Neural progenitor cell (in vitro differentiated cells): ENCODE measurements at regions not wholly inside any gene's neighbourhood (a gene's known extent, or its start where the extent isn't known, plus 50 kb on each side); places are given as distances from the start of the nearest gene placed in this dataset.

ENCODE experiments used
- DNase-seq: peaks from one replicate; pipeline ENCODE4 v3.0.0-alpha.2; 2016; ENCODE audit warnings: low spot score
- H2AFZ ChIP-seq: fragments of 200-600 bp; sonication (generic); replicated peaks from 2 replicates; pipeline ENCODE4 v1.6.1; 2016; ENCODE audit warnings: antibody characterized with exemption
- H3F3A ChIP-seq: fragments of 200-600 bp; sonication (generic); 2 replicates; pipeline ENCODE4 v1.6.1; 2016; ENCODE audit warnings: antibody characterized with exemption, low read depth
- H3K27ac ChIP-seq: fragments of 200-600 bp; sonication (generic); 2 replicates; pipeline ENCODE4 v1.5.1; 2016; ENCODE audit warnings: mild to moderate bottlenecking
- H3K27me3 ChIP-seq: fragments of 200-600 bp; sonication (generic); 2 replicates; pipeline ENCODE4 v1.6.1; 2016; ENCODE audit warnings: mild to moderate bottlenecking, moderate library complexity
- H3K36me3 ChIP-seq: fragments of 200-600 bp; sonication (generic); 2 replicates; pipeline ENCODE4 v1.5.1; 2016
- H3K4me1 ChIP-seq: fragments of 200-600 bp; sonication (generic); 2 replicates; pipeline ENCODE4 v1.6.1; 2016; ENCODE audit warnings: mixed run types
- H3K4me2 ChIP-seq: fragments of 200-600 bp; sonication (generic); 2 replicates; pipeline ENCODE4 v1.6.1; 2016
- H3K4me3 ChIP-seq: fragments of 200-600 bp; sonication (generic); 2 replicates; pipeline ENCODE4 v1.5.1; 2016
- H3K79me2 ChIP-seq: fragments of 200-600 bp; sonication (generic); 2 replicates; pipeline ENCODE4 v1.6.1; 2016; ENCODE audit warnings: low read depth
- H3K9ac ChIP-seq: fragments of 200-600 bp; sonication (generic); 2 replicates; pipeline ENCODE4 v1.6.1; 2016
- H3K9me3 ChIP-seq: fragments of 200-600 bp; sonication (generic); 2 replicates; pipeline ENCODE4 v1.5.1; 2016; ENCODE audit warnings: low read depth
- H4K20me1 ChIP-seq: fragments of 200-600 bp; sonication (generic); 2 replicates; pipeline ENCODE4 v1.6.1; 2016; ENCODE audit warnings: low read depth
- H3K27ac Mint-ChIP-seq: 3 replicates; pipeline ENCODE4 v1.8.0; 2021; ENCODE audit warnings: mixed read lengths
- H3K27me3 Mint-ChIP-seq: 2 replicates; pipeline ENCODE4 v1.8.0; 2022; ENCODE audit warnings: low read depth, mild to moderate bottlenecking, inconsistent platforms, moderate library complexity, mixed read lengths; ENCODE audit not compliant: insufficient read depth
- H3K36me3 Mint-ChIP-seq: 3 replicates; pipeline ENCODE4 v1.8.0; 2021; ENCODE audit warnings: mixed read lengths
- H3K4me1 Mint-ChIP-seq: 3 replicates; pipeline ENCODE4 v1.8.0; 2021; ENCODE audit warnings: mixed read lengths
- H3K4me3 Mint-ChIP-seq: 3 replicates; pipeline ENCODE4 v1.8.0; 2021; ENCODE audit warnings: mild to moderate bottlenecking, moderate library complexity, mixed read lengths
- H3K9me3 Mint-ChIP-seq: 3 replicates; pipeline ENCODE4 v1.8.0; 2020; ENCODE audit warnings: mixed read lengths
- EZH2 ChIP-seq: fragments of 200-600 bp; sonication (generic); IDR thresholded peaks from 2 replicates; pipeline ENCODE4 v1.6.1; 2017; ENCODE audit warnings: antibody characterized with exemption, mild to moderate bottlenecking, moderate library complexity
- EZH2phosphoT487 ChIP-seq: fragments of 200-600 bp; sonication (generic); IDR thresholded peaks from 2 replicates; pipeline ENCODE4 v1.6.1; 2017; ENCODE audit warnings: antibody characterized with exemption
- TF ChIP-seq, protein P1 (sequence below): fragments of 200-600 bp; sonication (generic); IDR thresholded peaks from 2 replicates; pipeline ENCODE4 v1.5.1; 2017; ENCODE audit warnings: antibody characterized with exemption, mild to moderate bottlenecking

DNA sequence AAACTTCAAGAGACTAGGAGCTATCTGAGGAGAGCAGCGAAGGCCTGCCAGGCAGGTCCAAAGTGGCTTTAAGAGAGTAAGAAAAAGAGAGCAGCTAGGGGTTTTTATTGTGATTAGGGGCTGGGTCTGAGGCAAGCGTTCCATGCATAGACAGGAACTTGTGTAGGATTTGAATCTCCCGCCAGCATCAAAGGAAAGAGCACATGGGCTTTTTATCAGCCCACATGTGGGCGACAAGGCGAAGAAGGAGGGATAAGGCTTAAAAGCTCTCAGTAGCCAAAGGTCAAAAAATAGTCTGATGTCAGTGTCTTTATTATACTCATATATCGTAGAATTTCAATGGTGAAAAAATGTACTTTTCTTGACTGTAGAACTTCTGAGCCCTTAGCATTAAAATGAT is 178.5 kb upstream of the TMEFF2 start:
- H3K79me2 ChIP-seq = no peaks in the 10 kb centered on the region
- no peaks in the 10 kb centered on the region for H3K9me3 ChIP-seq
- H3K9ac ChIP-seq = no peak overlapping the region
- Mint-ChIP-seq H3K27me3 (no peaks in the 10 kb centered on the region), H3K9me3 (no peaks in the 10 kb centered on the region), H3K36me3 (no peaks in the 10 kb centered on the region), H3K4me3 (no peak overlapping the region), H3K27ac (peak overlapping the region; percentile 9), H3K4me1 (peaks cover 21% of the 10 kb centered on the region)
- TF ChIP-seq, protein P1, sequence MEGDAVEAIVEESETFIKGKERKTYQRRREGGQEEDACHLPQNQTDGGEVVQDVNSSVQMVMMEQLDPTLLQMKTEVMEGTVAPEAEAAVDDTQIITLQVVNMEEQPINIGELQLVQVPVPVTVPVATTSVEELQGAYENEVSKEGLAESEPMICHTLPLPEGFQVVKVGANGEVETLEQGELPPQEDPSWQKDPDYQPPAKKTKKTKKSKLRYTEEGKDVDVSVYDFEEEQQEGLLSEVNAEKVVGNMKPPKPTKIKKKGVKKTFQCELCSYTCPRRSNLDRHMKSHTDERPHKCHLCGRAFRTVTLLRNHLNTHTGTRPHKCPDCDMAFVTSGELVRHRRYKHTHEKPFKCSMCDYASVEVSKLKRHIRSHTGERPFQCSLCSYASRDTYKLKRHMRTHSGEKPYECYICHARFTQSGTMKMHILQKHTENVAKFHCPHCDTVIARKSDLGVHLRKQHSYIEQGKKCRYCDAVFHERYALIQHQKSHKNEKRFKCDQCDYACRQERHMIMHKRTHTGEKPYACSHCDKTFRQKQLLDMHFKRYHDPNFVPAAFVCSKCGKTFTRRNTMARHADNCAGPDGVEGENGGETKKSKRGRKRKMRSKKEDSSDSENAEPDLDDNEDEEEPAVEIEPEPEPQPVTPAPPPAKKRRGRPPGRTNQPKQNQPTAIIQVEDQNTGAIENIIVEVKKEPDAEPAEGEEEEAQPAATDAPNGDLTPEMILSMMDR = no peak
- TF ChIP-seq EZH2phosphoT487 (no peak), EZH2 (no peak)
- H3K27ac ChIP-seq = no peak overlapping the region
- no peaks in the 10 kb centered on the region for H3K36me3 ChIP-seq
- peaks cover 14% of the 10 kb centered on the region for H3K4me1 ChIP-seq
- H4K20me1 ChIP-seq = no peaks in the 10 kb centered on the region
- no peaks in the 10 kb centered on the region for H3K27me3 ChIP-seq
- no peak overlapping the region for H3K4me3 ChIP-seq
- peak; percentile 27 for DNase-seq
- no peaks in the 10 kb centered on the region for H3F3A ChIP-seq
- no peak overlapping the region for H3K4me2 ChIP-seq
- no peak overlapping the region for H2AFZ ChIP-seq

DNA sequence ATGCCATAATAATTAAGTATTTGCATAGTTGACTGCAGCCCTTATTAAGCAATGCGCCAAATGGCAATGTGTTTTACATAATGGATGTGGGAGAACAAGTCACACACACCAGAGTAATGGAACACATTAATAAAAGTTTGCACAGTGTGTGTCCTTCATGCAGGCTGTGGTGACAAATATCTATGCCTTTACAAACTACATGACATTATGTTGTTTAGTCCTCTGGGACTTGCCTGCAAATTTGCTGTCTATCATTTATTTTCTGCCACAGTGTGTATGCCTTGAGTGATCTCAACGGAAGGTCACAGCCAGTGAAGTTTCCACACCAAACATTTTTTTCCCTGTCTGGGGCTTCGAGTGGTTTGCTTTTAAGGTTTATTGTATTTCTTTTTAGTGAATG is 175.2 kb upstream of the TMEFF2 start:
- Mint-ChIP-seq H3K4me3 (no peak overlapping the region), H3K27me3 (no peaks in the 10 kb centered on the region), H3K9me3 (no peaks in the 10 kb centered on the region), H3K36me3 (no peaks in the 10 kb centered on the region), H3K4me1 (peaks cover 15% of the 10 kb centered on the region), H3K27ac (no peak overlapping the region)
- Histone ChIP-seq H3K27me3 (no peaks in the 10 kb centered on the region), H3K79me2 (no peaks in the 10 kb centered on the region), H3K9me3 (no peaks in the 10 kb centered on the region), H3K27ac (no peak overlapping the region), H3K4me2 (no peak overlapping the region), H3K4me3 (no peak overlapping the region), H4K20me1 (no peaks in the 10 kb centered on the region), H3F3A (no peaks in the 10 kb centered on the region), H3K36me3 (no peaks in the 10 kb centered on the region), H2AFZ (no peak overlapping the region), H3K4me1 (peaks cover 14% of the 10 kb centered on the region), H3K9ac (no peak overlapping the region)
- DNase-seq = no peak
- TF ChIP-seq EZH2phosphoT487 = no peak
- TF ChIP-seq, protein P1 = no peak
- TF ChIP-seq EZH2 = no peak

DNA sequence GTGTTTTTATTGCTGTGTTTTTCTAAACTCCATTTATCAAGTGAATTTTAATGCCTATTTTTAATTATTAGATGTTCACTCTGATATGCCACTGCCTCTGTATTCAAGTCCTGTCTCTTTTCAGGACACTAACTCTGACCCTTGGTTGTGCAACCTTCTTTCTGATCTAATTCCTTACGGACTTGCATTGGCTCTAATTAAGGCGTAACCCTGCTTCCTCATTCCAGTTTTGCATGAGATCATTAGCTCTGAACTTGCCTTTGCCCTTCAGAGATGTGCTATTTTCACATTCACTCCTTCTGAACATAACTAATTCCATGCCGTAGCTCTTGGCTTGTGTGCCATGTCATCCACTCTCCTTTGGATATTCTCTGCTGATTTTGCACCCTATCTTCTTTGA is 162.5 kb upstream of the TMEFF2 start:
- DNase-seq = no peak
- Histone ChIP-seq H3K4me2 (no peak overlapping the region), H3K36me3 (no peaks in the 10 kb centered on the region), H4K20me1 (no peaks in the 10 kb centered on the region), H3K27ac (no peak overlapping the region), H3K4me3 (no peak overlapping the region), H3K9me3 (no peaks in the 10 kb centered on the region), H3K9ac (no peak overlapping the region), H3K79me2 (no peaks in the 10 kb centered on the region), H3K27me3 (no peaks in the 10 kb centered on the region), H3F3A (no peaks in the 10 kb centered on the region), H3K4me1 (no peaks in the 10 kb centered on the region), H2AFZ (no peak overlapping the region)
- Mint-ChIP-seq H3K27ac (no peak overlapping the region), H3K9me3 (no peaks in the 10 kb centered on the region), H3K36me3 (no peaks in the 10 kb centered on the region), H3K4me3 (no peak overlapping the region), H3K4me1 (peaks cover 2% of the 10 kb centered on the region), H3K27me3 (no peaks in the 10 kb centered on the region)
- TF ChIP-seq EZH2 = no peak
- TF ChIP-seq, protein P1 = no peak
- no peak for TF ChIP-seq EZH2phosphoT487
